C4-2B (cell line): ENCODE measurements at regions not wholly inside any gene's neighbourhood (a gene's known extent, or its start where the extent isn't known, plus 50 kb on each side); places are given as distances from the start of the nearest gene placed in this dataset.

Experiments
- CTCF ChIP-seq: fragments of 450-650 bp; conservative IDR thresholded peaks from 2 replicates; pipeline ENCODE4 v1.5.1; 2017; ENCODE audit warnings: mild to moderate bottlenecking
- ZFX ChIP-seq: fragments of 450-650 bp; IDR thresholded peaks from 2 replicates; pipeline ENCODE4 v1.6.1; 2017

GRCh38 chr12:112664569-112664968 lies 127.0 kb upstream of the RPH3A start:
- TF ChIP-seq CTCF (no peak), ZFX (no peak)
